ENCODE measurements at regions not wholly inside any gene's neighbourhood (a gene's known extent, or its start where the extent isn't known, plus 50 kb on each side); places are given as distances from the start of the nearest gene placed in this dataset.
A peak's percentile ranks its signal among the peaks of the same experiment; 100 is the strongest.
"Not testable (repeated sequence)": the region's sequence is repeated elsewhere in the genome, so short reads cannot be mapped to it uniquely, and the experiment has no call there.

DNA sequence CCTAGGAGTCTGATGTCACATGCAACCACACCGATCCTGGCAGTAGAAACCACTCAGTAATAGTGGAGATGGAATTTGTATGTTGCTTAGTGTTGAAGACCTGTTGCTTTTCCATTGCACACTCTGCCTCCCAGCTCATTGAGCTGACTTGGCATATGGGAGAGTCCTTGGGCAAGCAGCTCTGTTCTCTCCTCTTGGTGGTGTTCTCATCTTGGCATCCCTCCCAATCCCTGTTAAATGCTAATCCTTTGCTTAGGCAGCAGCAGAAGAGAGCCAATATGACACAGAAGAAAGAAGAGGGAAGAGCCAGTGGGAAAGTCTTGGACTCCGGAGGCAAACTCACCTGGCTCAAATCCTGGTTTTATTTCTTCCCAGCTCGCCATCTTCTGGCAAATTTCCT lies 178.0 kb upstream of the CAND1 start:
- no peak overlapping the region for H3K4me2 ChIP-seq
- TF ChIP-seq ZNF114 (CRISPR knock-in tag; IDR thresholded peaks at IDR 0.05) (no peak), EZH2phosphoT487 (IDR thresholded peaks at IDR 0.05; ENCODE audit: unreplicated experiment) (no peak), POLR2AphosphoS5 (IDR thresholded peaks at IDR 0.05; ENCODE audit: low read depth) (no peak), CREB1 (CRISPR knock-in tag; IDR thresholded peaks at IDR 0.05; ENCODE audit: low read depth) (no peak), JUNB (IDR thresholded peaks at IDR 0.05; ENCODE audit: unreplicated experiment) (no peak), NANOG (IDR thresholded peaks at IDR 0.05; ENCODE audit: borderline replicate concordance) (no peak)
- TF ChIP-seq, protein P1, sequence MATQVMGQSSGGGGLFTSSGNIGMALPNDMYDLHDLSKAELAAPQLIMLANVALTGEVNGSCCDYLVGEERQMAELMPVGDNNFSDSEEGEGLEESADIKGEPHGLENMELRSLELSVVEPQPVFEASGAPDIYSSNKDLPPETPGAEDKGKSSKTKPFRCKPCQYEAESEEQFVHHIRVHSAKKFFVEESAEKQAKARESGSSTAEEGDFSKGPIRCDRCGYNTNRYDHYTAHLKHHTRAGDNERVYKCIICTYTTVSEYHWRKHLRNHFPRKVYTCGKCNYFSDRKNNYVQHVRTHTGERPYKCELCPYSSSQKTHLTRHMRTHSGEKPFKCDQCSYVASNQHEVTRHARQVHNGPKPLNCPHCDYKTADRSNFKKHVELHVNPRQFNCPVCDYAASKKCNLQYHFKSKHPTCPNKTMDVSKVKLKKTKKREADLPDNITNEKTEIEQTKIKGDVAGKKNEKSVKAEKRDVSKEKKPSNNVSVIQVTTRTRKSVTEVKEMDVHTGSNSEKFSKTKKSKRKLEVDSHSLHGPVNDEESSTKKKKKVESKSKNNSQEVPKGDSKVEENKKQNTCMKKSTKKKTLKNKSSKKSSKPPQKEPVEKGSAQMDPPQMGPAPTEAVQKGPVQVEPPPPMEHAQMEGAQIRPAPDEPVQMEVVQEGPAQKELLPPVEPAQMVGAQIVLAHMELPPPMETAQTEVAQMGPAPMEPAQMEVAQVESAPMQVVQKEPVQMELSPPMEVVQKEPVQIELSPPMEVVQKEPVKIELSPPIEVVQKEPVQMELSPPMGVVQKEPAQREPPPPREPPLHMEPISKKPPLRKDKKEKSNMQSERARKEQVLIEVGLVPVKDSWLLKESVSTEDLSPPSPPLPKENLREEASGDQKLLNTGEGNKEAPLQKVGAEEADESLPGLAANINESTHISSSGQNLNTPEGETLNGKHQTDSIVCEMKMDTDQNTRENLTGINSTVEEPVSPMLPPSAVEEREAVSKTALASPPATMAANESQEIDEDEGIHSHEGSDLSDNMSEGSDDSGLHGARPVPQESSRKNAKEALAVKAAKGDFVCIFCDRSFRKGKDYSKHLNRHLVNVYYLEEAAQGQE (IDR thresholded peaks at IDR 0.05; ENCODE audit: unreplicated experiment): no peak
- TF ChIP-seq, protein P2, sequence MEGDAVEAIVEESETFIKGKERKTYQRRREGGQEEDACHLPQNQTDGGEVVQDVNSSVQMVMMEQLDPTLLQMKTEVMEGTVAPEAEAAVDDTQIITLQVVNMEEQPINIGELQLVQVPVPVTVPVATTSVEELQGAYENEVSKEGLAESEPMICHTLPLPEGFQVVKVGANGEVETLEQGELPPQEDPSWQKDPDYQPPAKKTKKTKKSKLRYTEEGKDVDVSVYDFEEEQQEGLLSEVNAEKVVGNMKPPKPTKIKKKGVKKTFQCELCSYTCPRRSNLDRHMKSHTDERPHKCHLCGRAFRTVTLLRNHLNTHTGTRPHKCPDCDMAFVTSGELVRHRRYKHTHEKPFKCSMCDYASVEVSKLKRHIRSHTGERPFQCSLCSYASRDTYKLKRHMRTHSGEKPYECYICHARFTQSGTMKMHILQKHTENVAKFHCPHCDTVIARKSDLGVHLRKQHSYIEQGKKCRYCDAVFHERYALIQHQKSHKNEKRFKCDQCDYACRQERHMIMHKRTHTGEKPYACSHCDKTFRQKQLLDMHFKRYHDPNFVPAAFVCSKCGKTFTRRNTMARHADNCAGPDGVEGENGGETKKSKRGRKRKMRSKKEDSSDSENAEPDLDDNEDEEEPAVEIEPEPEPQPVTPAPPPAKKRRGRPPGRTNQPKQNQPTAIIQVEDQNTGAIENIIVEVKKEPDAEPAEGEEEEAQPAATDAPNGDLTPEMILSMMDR (conservative IDR thresholded peaks at IDR 0.05; ENCODE audit: low read depth in 2 of 2): 0 out of 4 replicates have a peak, but pooled peaks of 1 of the 2 experiments have one; percentile 18
- peaks cover 6% of the 10 kb centered on the region for H3K4me1 Mint-ChIP-seq
- no peak overlapping the region for H3K4me3 ChIP-seq
- no peaks in the 10 kb centered on the region for H3K27me3 Mint-ChIP-seq (ENCODE audit: insufficient read depth, low read depth, poor library complexity)
- no peaks in the 10 kb centered on the region for H3K79me2 ChIP-seq (replicated peaks; ENCODE audit: insufficient read depth)
- H3F3A ChIP-seq (replicated peaks; ENCODE audit: low read depth): no peaks in the 10 kb centered on the region
- no peaks in the 10 kb centered on the region for H3K27me3 ChIP-seq (ENCODE audit: insufficient read depth)
- no peaks in the 10 kb centered on the region for H3K9me3 Mint-ChIP-seq
- ATAC-seq (no peak), DNase-seq (ENCODE audit: low spot score) (no peak)
- H3K4me3 Mint-ChIP-seq: no peak overlapping the region
- no peaks in the 10 kb centered on the region; the same call in 1 of the 2 replicates for H3K4me1 ChIP-seq (ENCODE audit: insufficient read depth)
- H3K9me2 ChIP-seq (ENCODE audit: insufficient read depth): 0 out of 2 replicates have a peak, but pooled peaks cover 6% of the 10 kb centered on the region
- H3K36me3 Mint-ChIP-seq (ENCODE audit: low read depth): no peaks in the 10 kb centered on the region
- H3K27ac Mint-ChIP-seq: no peak overlapping the region
- H3K27ac ChIP-seq (ENCODE audit: low read depth): no peak overlapping the region
- H3K36me3 ChIP-seq (ENCODE audit: insufficient read depth): no peaks in the 10 kb centered on the region
- H4K20me1 ChIP-seq (replicated peaks; ENCODE audit: insufficient read depth): no peaks in the 10 kb centered on the region
- H2AFZ ChIP-seq: no peak overlapping the region

DNA sequence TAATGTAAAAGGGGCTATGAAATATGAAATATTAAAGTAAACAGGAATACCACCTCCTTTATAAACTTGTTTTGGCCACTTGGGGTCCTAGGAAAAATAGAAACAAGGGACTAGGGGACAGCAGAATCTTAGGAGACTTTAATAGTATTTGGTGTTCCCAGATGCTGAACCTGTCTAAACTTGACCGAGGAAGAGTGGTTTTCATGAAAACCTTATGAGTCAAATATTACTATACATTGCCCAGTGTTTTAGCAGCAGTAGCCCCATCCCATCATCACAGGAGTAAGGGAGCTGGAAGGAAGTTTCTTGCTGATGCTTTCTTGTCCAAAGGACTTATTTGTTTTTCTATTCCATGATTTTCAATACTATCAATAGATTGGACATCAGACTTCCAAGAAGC lies 177.5 kb upstream of the CAND1 start:
- Histone ChIP-seq H3K36me3 (ENCODE audit: insufficient read depth) (no peaks in the 10 kb centered on the region), H3K4me2 (no peak overlapping the region), H3K27me3 (ENCODE audit: insufficient read depth) (no peaks in the 10 kb centered on the region), H2AFZ (no peak overlapping the region), H3K9me2 (ENCODE audit: insufficient read depth) (0 out of 2 replicates have a peak, but pooled peaks cover 6% of the 10 kb centered on the region), H3F3A (replicated peaks; ENCODE audit: low read depth) (no peaks in the 10 kb centered on the region), H3K4me3 (no peak overlapping the region), H3K27ac (ENCODE audit: low read depth) (no peak overlapping the region), H3K79me2 (replicated peaks; ENCODE audit: insufficient read depth) (no peaks in the 10 kb centered on the region), H3K4me1 (ENCODE audit: insufficient read depth) (no peaks in the 10 kb centered on the region; the same call in 1 of the 2 replicates), H4K20me1 (replicated peaks; ENCODE audit: insufficient read depth) (no peaks in the 10 kb centered on the region)
- no peaks in the 10 kb centered on the region for H3K27me3 Mint-ChIP-seq (ENCODE audit: insufficient read depth, low read depth, poor library complexity)
- no peaks in the 10 kb centered on the region for H3K9me3 Mint-ChIP-seq
- no peak overlapping the region for H3K27ac Mint-ChIP-seq
- no peak overlapping the region for H3K4me3 Mint-ChIP-seq
- no peaks in the 10 kb centered on the region for H3K36me3 Mint-ChIP-seq (ENCODE audit: low read depth)
- DNase-seq (ENCODE audit: low spot score) (no peak), ATAC-seq (no peak)
- H3K4me1 Mint-ChIP-seq: peaks cover 6% of the 10 kb centered on the region
- no peak for TF ChIP-seq ZNF114 (CRISPR knock-in tag; IDR thresholded peaks at IDR 0.05)

DNA sequence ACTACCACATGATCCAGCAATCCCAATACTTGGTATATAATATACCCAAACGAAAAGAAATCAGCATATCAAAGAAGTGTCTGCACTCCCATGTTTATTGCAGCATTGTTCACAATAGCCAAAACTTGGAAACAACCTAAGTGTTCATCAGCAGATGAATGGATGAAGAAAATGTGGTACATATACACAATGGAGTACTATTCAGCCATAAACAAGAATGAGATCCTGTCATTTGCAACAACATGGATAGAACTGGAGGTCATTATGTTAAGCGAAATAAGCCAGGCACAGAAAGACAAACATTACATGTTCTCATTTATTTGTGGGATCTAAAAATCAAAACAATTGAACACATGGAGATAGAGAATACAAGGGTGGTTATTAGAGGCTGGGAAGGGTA lies 176.2 kb upstream of the CAND1 start:
- not testable (repeated sequence) for H3K4me2 ChIP-seq; H3K4me3 Mint-ChIP-seq; H3K27ac ChIP-seq (ENCODE audit: low read depth); H3F3A ChIP-seq (replicated peaks; ENCODE audit: low read depth); H3K36me3 ChIP-seq (ENCODE audit: insufficient read depth); H2AFZ ChIP-seq; H3K27ac Mint-ChIP-seq; H3K4me1 ChIP-seq (ENCODE audit: insufficient read depth); H3K27me3 ChIP-seq (ENCODE audit: insufficient read depth); H4K20me1 ChIP-seq (replicated peaks; ENCODE audit: insufficient read depth); H3K9me3 Mint-ChIP-seq; H3K27me3 Mint-ChIP-seq (ENCODE audit: insufficient read depth, low read depth, poor library complexity); ATAC-seq; H3K36me3 Mint-ChIP-seq (ENCODE audit: low read depth); H3K79me2 ChIP-seq (replicated peaks; ENCODE audit: insufficient read depth); H3K9me2 ChIP-seq (ENCODE audit: insufficient read depth); H3K4me3 ChIP-seq; DNase-seq (ENCODE audit: low spot score)
- H3K4me1 Mint-ChIP-seq: peaks cover 12% of the 10 kb centered on the region; the same call in 2 of the 3 replicates
